Gastrocnemius medialis (tissue), 4 donors: ENCODE measurements at regions not wholly inside any gene's neighbourhood (a gene's known extent, or its start where the extent isn't known, plus 50 kb on each side); places are given as distances from the start of the nearest gene placed in this dataset.

Source experiments
- ATAC-seq, 2 donors: fragments of 150-250 bp; one replicate each; pipeline ENCODE4 v1.9.1; 2016
- DNase-seq, 2 donors: peaks; one replicate each; pipeline ENCODE4 v3.0.0-alpha.2; 2019
- H3K27ac ChIP-seq, 4 donors: fragments of 200-600 bp; sonication (generic); 1 replicate in 1 of 4; 2 replicates in 3 of 4; pipeline ENCODE4 v1.5.1; 2016 to 2018; ENCODE audit warnings: mild to moderate bottlenecking in 2 of 4, moderate library complexity in 1 of 4
- H3K27me3 ChIP-seq, 3 donors: fragments of 200-600 bp; sonication (generic) in 2 of 3; 1 replicate in 1 of 3; 2 replicates in 2 of 3; pipeline versions ENCODE4 v1.5.1 to v1.6.0; 2016 to 2019; ENCODE audit warnings: mild to moderate bottlenecking in 1 of 3, moderate library complexity in 1 of 3
- H3K36me3 ChIP-seq, 2 donors: fragments of 200-600 bp; sonication (generic) in 1 of 2; one replicate each; pipeline ENCODE4 v1.5.1; 2017 to 2018
- H3K4me1 ChIP-seq, 2 donors: fragments of 200-600 bp; sonication (generic) in 1 of 2; one replicate each; pipeline ENCODE4 v1.5.1; 2016 to 2017; ENCODE audit warnings: mild to moderate bottlenecking in 2 of 2
- H3K4me3 ChIP-seq, 4 donors: fragments of 200-600 bp; sonication (generic) in 3 of 4; 1 replicate in 1 of 4; 2 replicates in 3 of 4; pipeline ENCODE4 v1.5.1; 2016 to 2019; ENCODE audit warnings: mild to moderate bottlenecking in 2 of 4
- H3K9me3 ChIP-seq, 3 donors: fragments of 200-600 bp; sonication (generic) in 2 of 3; 1 replicate in 1 of 3; 2 replicates in 2 of 3; pipeline ENCODE4 v1.5.1; 2016 to 2019
- POLR2A ChIP-seq, 2 donors: fragments of 450-650 bp; IDR thresholded peaks; one replicate each; pipeline ENCODE4 v1.6.1; 2017; ENCODE audit warnings: antibody characterized with exemption in 2 of 2, mild to moderate bottlenecking in 2 of 2, moderate library complexity in 2 of 2
- in situ Hi-C, 4 donors: fragments of 200-750 bp; cut with MboI; loops; one replicate each; pipeline versions ENCODE4 v1.15.0 to v1.8.0; 2017; ENCODE audit warnings: low sequenced_read_pairs in 4 of 4
- intact Hi-C: fragments of 100-400 bp; cut with DNase I; formaldehyde crosslinking; loops from one replicate; pipeline ENCODE4 v1.15.1; 2023; ENCODE audit warnings: low total_unique reads
- TF ChIP-seq, protein P1 (sequence below), 5 experiments: fragments of 450-650 bp in 3 of 5; fragments of 200-600 bp in 2 of 5; sonication (generic) in 2 of 5; IDR thresholded peaks in 4 of 5; conservative IDR thresholded peaks in 1 of 5; 1 replicate in 4 of 5; 2 replicates in 1 of 5; pipeline ENCODE4 v1.5.1; 2016 to 2019; ENCODE audit warnings: antibody characterized with exemption in 5 of 5, mild to moderate bottlenecking in 3 of 5, moderate library complexity in 3 of 5

GRCh38 chr2:12536976-12537375, 179.8 kb upstream of the TRIB2 start:
- ATAC-seq = no peak

DNA sequence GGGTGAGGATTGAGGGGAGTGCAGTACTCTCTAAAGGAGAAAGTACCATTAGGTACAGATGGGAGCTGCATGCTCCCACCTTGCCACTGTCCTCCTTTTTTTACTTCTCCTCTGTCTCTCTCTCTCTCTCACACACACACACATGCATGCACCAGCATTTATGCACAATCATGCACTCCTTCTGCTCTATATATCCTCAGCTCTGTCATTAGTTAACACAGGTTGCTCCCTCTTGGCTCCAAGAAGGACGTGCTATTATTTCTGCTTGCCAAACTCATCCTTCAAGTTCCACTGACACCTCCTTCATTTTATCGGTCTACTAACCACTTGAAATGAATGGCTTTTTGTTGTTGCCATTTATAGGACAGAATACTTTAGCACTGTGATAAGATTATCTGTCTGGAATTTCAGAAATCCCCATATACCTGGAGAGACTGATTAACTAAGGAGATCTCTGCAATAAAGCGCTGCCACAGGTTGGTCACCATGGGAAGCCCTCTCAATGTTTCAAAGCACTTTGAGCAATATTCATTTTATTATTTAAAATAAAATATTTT, 178.5 kb upstream of the TRIB2 start:
- Histone ChIP-seq H3K4me1 (no peaks in the 10 kb centered on the region), H3K27me3 (no peaks in the 10 kb centered on the region), H3K9me3 (no peaks in the 10 kb centered on the region), H3K4me3 (no peak overlapping the region), H3K27ac (no peak overlapping the region), H3K36me3 (no peaks in the 10 kb centered on the region)
- TF ChIP-seq, protein P1, sequence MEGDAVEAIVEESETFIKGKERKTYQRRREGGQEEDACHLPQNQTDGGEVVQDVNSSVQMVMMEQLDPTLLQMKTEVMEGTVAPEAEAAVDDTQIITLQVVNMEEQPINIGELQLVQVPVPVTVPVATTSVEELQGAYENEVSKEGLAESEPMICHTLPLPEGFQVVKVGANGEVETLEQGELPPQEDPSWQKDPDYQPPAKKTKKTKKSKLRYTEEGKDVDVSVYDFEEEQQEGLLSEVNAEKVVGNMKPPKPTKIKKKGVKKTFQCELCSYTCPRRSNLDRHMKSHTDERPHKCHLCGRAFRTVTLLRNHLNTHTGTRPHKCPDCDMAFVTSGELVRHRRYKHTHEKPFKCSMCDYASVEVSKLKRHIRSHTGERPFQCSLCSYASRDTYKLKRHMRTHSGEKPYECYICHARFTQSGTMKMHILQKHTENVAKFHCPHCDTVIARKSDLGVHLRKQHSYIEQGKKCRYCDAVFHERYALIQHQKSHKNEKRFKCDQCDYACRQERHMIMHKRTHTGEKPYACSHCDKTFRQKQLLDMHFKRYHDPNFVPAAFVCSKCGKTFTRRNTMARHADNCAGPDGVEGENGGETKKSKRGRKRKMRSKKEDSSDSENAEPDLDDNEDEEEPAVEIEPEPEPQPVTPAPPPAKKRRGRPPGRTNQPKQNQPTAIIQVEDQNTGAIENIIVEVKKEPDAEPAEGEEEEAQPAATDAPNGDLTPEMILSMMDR (IDR thresholded peaks at IDR 0.05 in 4 of 5, conservative IDR thresholded peaks at IDR 0.05 in 1 of 5) = no peak
- no peak for TF ChIP-seq POLR2A (IDR thresholded peaks at IDR 0.05)
- ATAC-seq (no peak), DNase-seq (no peak)
- in situ Hi-C loops = no loop called here
- intact Hi-C loops = no loop called here

More at GRCh38 chr2:12536976-12537375, 179.8 kb upstream of the TRIB2 start:
- TF ChIP-seq, protein P1 (IDR thresholded peaks at IDR 0.05 in 4 of 5, conservative IDR thresholded peaks at IDR 0.05 in 1 of 5) = no peak
- TF ChIP-seq POLR2A (IDR thresholded peaks at IDR 0.05) = no peak
- in situ Hi-C loops (no loop called here), intact Hi-C loops (no loop called here)
- Histone ChIP-seq H3K36me3 (no peaks in the 10 kb centered on the region), H3K4me1 (no peaks in the 10 kb centered on the region), H3K27ac (no peak overlapping the region), H3K27me3 (no peaks in the 10 kb centered on the region), H3K4me3 (no peak overlapping the region), H3K9me3 (no peaks in the 10 kb centered on the region)
- no peak for DNase-seq

GRCh38 chr2:12539336-12539735, 177.4 kb upstream of the TRIB2 start:
- ATAC-seq (no peak), DNase-seq (no peak)
- Histone ChIP-seq H3K27ac (no peak overlapping the region), H3K27me3 (no peaks in the 10 kb centered on the region), H3K36me3 (no peaks in the 10 kb centered on the region), H3K4me3 (no peak overlapping the region), H3K9me3 (no peaks in the 10 kb centered on the region), H3K4me1 (no peaks in the 10 kb centered on the region)
- TF ChIP-seq, protein P1 (IDR thresholded peaks at IDR 0.05 in 4 of 5, conservative IDR thresholded peaks at IDR 0.05 in 1 of 5) = no peak
- no peak for TF ChIP-seq POLR2A (IDR thresholded peaks at IDR 0.05)
- in situ Hi-C loops (no loop called here), intact Hi-C loops (no loop called here)

DNA sequence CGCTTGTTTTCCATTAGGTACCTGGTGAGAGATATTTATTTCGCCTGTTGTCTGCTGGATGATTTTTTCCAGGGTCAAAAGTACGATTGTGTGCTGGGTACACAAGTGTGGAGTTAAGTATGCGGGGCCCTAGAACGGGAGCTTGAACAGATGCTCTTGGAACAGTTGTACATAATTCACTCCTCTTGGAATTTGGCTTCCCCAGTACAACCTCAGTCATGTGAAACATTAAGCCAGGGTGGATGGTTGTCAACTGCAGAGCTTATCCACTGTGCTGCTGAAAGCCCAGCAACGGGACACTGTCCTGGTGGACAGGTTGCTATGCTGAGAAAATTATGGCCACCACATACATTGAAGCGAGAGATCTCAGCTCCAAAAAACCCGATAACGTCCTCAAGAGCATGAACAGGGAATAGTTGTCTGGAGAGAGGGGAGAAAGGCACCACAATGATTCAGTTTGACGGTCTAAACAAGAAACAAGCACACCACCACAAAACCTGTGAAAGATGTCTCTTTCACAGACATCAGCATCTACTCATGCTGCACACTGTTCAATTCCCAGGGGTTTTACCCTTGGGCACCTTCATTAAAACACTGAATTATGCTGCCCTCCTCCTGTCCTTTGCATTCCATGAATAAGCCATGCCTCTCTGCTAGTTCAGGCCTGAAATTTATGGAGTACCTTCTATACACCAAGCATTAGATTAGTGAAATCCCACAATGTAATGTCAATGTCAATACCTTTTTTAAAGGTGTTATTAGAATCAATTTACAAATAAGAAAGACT, 176.8 kb upstream of the TRIB2 start:
- Histone ChIP-seq H3K27ac (no peak overlapping the region), H3K36me3 (no peaks in the 10 kb centered on the region)

More for the DNA sequence above, 176.8 kb upstream of the TRIB2 start:
- no peak for TF ChIP-seq POLR2A (IDR thresholded peaks at IDR 0.05)
- TF ChIP-seq, protein P1 (IDR thresholded peaks at IDR 0.05 in 4 of 5, conservative IDR thresholded peaks at IDR 0.05 in 1 of 5) = no peak
- in situ Hi-C loops (no loop called here), intact Hi-C loops (no loop called here)
- Histone ChIP-seq H3K9me3 (no peaks in the 10 kb centered on the region), H3K4me3 (no peak overlapping the region), H3K4me1 (no peaks in the 10 kb centered on the region), H3K27me3 (no peaks in the 10 kb centered on the region)
- no peak for DNase-seq
- ATAC-seq = no peak
